Activated CD4-positive, CD25-positive, alpha-beta regulatory T cell treated with anti-CD3 and anti-CD28 coated beads, Interleukin-2, amount 50 U/mL, for 72 hours (primary cell): ENCODE measurements at regions not wholly inside any gene's neighbourhood (a gene's known extent, or its start where the extent isn't known, plus 50 kb on each side); places are given as distances from the start of the nearest gene placed in this dataset.

Experiments
- DNase-seq: peaks from one replicate; pipeline ENCODE4 v3.0.0; 2021

DNA sequence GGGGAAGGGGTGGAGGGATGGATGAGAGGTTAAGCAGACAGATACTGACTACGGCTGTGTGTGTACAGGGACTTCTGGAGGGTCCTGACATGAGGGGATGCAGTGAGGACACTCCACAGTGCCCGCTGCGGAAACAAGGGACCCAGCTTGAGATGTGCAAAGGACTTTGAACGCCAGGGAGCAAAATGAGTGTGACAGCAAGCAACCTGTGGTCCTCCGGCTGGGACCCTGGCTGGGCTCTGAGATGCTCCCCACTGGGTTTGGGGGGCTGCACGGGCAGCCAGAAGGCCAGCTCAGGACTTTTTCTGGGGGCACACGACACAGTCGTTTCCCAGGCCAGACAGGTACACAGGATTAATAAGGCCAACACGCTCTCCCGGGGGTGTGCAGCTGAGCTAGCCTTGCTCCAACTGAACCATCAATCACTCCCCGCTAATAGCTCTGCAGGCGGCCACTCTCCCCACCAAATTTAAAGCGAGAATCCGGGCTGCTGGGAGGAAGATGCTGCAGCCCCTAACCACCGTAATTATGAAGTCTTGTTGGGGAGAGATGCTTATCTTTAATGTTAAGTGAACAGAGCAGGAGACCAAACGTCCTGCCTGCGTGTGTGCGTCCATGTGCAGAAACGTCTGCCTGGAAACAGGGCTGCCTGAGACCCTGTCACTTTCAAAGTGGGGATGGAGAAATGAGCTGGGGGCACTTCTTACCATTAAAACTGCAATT lies 51.6 kb upstream of the DLK1 start:
- DNase-seq: no peak

DNA sequence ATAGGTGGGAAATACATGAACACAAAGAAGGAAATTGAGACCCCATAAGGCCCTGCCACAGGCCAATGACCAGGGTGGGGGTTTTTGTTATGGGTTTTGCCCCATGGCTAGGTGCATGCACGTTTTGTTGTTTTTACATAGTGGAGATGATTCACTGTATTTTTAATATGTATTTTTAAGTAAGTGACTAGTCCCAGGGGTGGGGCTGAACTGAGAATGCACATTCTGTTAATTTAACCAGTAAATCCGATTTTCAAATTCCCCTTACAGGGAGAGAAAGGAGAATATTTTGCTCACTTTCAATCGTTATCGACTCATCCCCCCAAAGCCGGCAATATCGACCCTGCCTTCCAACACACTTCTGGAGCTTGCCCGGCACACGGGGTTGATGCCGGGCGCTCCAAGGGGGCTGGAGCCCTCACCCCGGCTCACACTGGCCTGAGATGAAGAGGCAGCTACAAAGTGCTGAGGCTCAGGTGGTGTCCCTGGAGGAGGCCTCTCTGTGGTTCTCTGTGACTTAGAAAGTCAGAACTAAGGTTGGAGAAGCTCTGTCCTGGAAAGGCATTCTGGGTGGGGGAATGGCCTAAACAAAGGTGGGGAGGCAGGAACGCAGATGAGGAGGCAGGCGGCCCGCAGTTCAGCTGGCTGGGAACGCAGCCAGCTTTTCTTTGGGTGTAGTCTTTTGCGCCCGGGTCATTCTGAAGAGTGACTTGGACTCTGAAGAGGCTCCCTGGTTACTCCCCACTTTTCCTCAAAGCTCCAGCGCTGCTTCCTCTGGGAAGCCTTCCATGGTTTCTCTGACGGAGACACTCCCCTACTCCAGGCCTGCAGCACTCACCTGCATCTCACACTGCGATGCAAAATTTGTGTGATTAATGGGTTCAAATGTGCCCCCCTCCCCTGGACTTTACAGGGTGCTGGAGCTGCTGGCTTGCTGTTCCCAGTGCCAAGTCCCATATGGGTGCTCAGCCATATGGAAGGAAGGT lies 50.7 kb upstream of the DLK1 start:
- no peak for DNase-seq
